Transverse colon (tissue), 4 donors: ENCODE measurements at regions not wholly inside any gene's neighbourhood (a gene's known extent, or its start where the extent isn't known, plus 50 kb on each side); places are given as distances from the start of the nearest gene placed in this dataset.

ENCODE experiments used
- POLR2A ChIP-seq: fragments of 450-650 bp; IDR thresholded peaks from one replicate; pipeline ENCODE4 v1.6.1; 2016; ENCODE audit warnings: antibody characterized with exemption, mild to moderate bottlenecking, moderate library complexity
- POLR2AphosphoS5 ChIP-seq, 3 donors: sonication (generic); formaldehyde crosslinking; IDR thresholded peaks; one replicate each; pipeline ENCODE4 v1.6.1; 2016; ENCODE audit warnings: antibody characterized with exemption in 3 of 3
- TF ChIP-seq, protein P1 (sequence below), 5 experiments: fragments of 200-600 bp in 3 of 5; fragments of 450-650 bp in 2 of 5; sonication (generic) in 3 of 5; IDR thresholded peaks; 1 replicate in 2 of 5; 2 replicates in 3 of 5; pipeline ENCODE4 v1.5.1; 2016 to 2017; ENCODE audit warnings: antibody characterized with exemption in 5 of 5, inconsistent platforms in 3 of 5, mild to moderate bottlenecking in 2 of 5, moderate library complexity in 1 of 5

GRCh38 chr1:198913667-198914066 is 274.8 kb downstream of the PTPRC start:
- TF ChIP-seq, protein P1, sequence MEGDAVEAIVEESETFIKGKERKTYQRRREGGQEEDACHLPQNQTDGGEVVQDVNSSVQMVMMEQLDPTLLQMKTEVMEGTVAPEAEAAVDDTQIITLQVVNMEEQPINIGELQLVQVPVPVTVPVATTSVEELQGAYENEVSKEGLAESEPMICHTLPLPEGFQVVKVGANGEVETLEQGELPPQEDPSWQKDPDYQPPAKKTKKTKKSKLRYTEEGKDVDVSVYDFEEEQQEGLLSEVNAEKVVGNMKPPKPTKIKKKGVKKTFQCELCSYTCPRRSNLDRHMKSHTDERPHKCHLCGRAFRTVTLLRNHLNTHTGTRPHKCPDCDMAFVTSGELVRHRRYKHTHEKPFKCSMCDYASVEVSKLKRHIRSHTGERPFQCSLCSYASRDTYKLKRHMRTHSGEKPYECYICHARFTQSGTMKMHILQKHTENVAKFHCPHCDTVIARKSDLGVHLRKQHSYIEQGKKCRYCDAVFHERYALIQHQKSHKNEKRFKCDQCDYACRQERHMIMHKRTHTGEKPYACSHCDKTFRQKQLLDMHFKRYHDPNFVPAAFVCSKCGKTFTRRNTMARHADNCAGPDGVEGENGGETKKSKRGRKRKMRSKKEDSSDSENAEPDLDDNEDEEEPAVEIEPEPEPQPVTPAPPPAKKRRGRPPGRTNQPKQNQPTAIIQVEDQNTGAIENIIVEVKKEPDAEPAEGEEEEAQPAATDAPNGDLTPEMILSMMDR (IDR thresholded peaks at IDR 0.05) = no peak
- TF ChIP-seq POLR2AphosphoS5 (IDR thresholded peaks at IDR 0.05) (no peak), POLR2A (no peak)
